Smooth muscle cell (in vitro differentiated cells): ENCODE measurements at regions not wholly inside any gene's neighbourhood (a gene's known extent, or its start where the extent isn't known, plus 50 kb on each side); places are given as distances from the start of the nearest gene placed in this dataset.

Experiments used
- DNase-seq: peaks from one replicate; lab custom pipeline; 2025; ENCODE audit not compliant: unreplicated experiment; lab: John Stamatoyannopoulos, UW
- H2AFZ ChIP-seq: fragments of 200-600 bp; sonication (generic); 2 replicates; pipeline ENCODE4 v1.6.0; 2016; ENCODE audit warnings: antibody characterized with exemption, low read depth, mild to moderate bottlenecking
- H3F3A ChIP-seq: fragments of 200-600 bp; sonication (generic); 2 replicates; pipeline ENCODE4 v1.6.0; 2017; ENCODE audit warnings: antibody characterized with exemption, low read depth
- H3K27ac ChIP-seq: fragments of 200-600 bp; sonication (generic); 2 replicates; pipeline ENCODE4 v1.5.1; 2016; ENCODE audit warnings: low read depth, mild to moderate bottlenecking
- H3K27me3 ChIP-seq: fragments of 200-600 bp; sonication (generic); 2 replicates; pipeline ENCODE4 v1.6.1; 2016; ENCODE audit warnings: low read depth, mild to moderate bottlenecking
- H3K36me3 ChIP-seq: fragments of 200-600 bp; sonication (generic); 2 replicates; pipeline ENCODE4 v1.5.1; 2016; ENCODE audit warnings: low read depth
- H3K4me1 ChIP-seq: fragments of 200-600 bp; sonication (generic); 2 replicates; pipeline ENCODE4 v1.5.1; 2016; ENCODE audit warnings: low read depth
- H3K4me2 ChIP-seq: fragments of 200-600 bp; sonication (generic); 2 replicates; pipeline ENCODE4 v1.6.0; 2016; ENCODE audit warnings: mild to moderate bottlenecking
- H3K4me3 ChIP-seq: fragments of 200-600 bp; sonication (generic); 2 replicates; pipeline ENCODE4 v1.5.1; 2016; ENCODE audit warnings: mild to moderate bottlenecking
- H3K79me2 ChIP-seq: fragments of 200-600 bp; sonication (generic); 2 replicates; pipeline ENCODE4 v1.6.0; 2016; ENCODE audit warnings: low read depth, mild to moderate bottlenecking
- H3K9ac ChIP-seq: fragments of 200-600 bp; sonication (generic); 2 replicates; pipeline ENCODE4 v1.6.0; 2016; ENCODE audit warnings: low read depth
- H3K9me3 ChIP-seq: fragments of 200-600 bp; sonication (generic); replicated peaks from 2 replicates; pipeline ENCODE4 v1.5.1; 2016; ENCODE audit warnings: low read depth
- H4K20me1 ChIP-seq: fragments of 200-600 bp; sonication (generic); 2 replicates; pipeline ENCODE4 v1.6.0; 2016; ENCODE audit warnings: low read depth
- WGBS: methylation state at CpG from one replicate; pipeline ENCODE4 v1.1.7; 2016; ENCODE audit warnings: low lambda C conversion rate; 5-methylcytosine and 5-hydroxymethylcytosine counted together
- TF ChIP-seq, protein P1 (sequence below): fragments of 200-600 bp; sonication (generic); IDR thresholded peaks from 2 replicates; pipeline ENCODE4 v1.5.1; 2017; ENCODE audit warnings: borderline replicate concordance, mild to moderate bottlenecking, antibody characterized with exemption; ENCODE audit not compliant: insufficient read depth, poor library complexity, severe bottlenecking

DNA sequence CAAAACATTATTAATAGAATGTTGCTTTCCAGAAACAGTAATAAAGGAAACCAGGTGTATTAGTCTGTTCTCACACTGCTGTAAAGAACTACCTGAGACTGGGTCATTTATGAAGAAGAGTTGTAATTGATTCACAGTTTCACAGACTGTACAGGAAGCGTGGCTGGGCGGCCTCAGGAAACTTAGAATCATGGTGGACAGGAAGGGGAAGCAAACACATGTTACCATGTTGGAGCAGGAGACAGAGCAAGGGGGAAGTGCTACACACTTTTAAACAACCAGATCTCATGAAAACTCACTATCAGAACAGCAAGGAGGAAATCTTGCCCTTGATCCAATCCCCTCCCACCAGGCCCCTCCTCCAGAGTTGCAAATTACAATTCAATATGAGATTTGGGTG is 815.8 kb downstream of the TRIML1 start:
- Histone ChIP-seq H3K27me3 (no peaks in the 10 kb centered on the region), H3K27ac (no peak overlapping the region), H4K20me1 (no peaks in the 10 kb centered on the region), H2AFZ (no peak overlapping the region), H3K36me3 (no peaks in the 10 kb centered on the region), H3K4me1 (no peaks in the 10 kb centered on the region), H3K4me2 (no peak overlapping the region), H3K79me2 (no peaks in the 10 kb centered on the region), H3F3A (no peaks in the 10 kb centered on the region), H3K4me3 (no peak overlapping the region), H3K9ac (no peak overlapping the region), H3K9me3 (no peaks in the 10 kb centered on the region)
- TF ChIP-seq, protein P1, sequence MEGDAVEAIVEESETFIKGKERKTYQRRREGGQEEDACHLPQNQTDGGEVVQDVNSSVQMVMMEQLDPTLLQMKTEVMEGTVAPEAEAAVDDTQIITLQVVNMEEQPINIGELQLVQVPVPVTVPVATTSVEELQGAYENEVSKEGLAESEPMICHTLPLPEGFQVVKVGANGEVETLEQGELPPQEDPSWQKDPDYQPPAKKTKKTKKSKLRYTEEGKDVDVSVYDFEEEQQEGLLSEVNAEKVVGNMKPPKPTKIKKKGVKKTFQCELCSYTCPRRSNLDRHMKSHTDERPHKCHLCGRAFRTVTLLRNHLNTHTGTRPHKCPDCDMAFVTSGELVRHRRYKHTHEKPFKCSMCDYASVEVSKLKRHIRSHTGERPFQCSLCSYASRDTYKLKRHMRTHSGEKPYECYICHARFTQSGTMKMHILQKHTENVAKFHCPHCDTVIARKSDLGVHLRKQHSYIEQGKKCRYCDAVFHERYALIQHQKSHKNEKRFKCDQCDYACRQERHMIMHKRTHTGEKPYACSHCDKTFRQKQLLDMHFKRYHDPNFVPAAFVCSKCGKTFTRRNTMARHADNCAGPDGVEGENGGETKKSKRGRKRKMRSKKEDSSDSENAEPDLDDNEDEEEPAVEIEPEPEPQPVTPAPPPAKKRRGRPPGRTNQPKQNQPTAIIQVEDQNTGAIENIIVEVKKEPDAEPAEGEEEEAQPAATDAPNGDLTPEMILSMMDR: no peak
- no peak for DNase-seq
- WGBS: 98% methylated on average over 2 of the region's 2 CpGs

DNA sequence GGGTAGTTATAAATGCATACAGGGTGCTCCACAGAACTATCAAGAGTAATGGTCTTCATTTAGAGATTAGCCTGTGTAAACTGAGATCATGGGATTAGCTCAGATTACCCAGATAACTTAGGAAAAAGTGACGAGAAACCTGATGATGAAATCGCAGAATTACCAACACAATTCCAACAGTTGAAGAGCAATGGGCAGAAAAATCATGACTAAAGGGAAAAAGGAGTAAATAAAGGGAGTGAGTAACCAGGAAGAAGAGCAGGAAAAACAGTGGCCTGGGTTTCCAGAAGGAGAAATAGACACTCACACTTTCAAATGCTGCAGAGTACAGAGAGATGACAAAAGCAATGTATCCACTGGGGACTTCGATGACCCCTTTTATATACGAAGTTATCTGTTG is 817.3 kb downstream of the TRIML1 start:
- Histone ChIP-seq H3K4me1 (no peaks in the 10 kb centered on the region), H3F3A (no peaks in the 10 kb centered on the region), H3K9ac (no peak overlapping the region), H3K27ac (no peak overlapping the region), H3K27me3 (no peaks in the 10 kb centered on the region), H3K36me3 (no peaks in the 10 kb centered on the region), H4K20me1 (no peaks in the 10 kb centered on the region), H3K9me3 (no peaks in the 10 kb centered on the region), H3K4me2 (no peak overlapping the region), H2AFZ (no peak overlapping the region), H3K4me3 (no peak overlapping the region), H3K79me2 (no peaks in the 10 kb centered on the region)
- TF ChIP-seq, protein P1: no peak
- WGBS: 84% methylated on average over 4 of the region's 4 CpGs
- no peak for DNase-seq

DNA sequence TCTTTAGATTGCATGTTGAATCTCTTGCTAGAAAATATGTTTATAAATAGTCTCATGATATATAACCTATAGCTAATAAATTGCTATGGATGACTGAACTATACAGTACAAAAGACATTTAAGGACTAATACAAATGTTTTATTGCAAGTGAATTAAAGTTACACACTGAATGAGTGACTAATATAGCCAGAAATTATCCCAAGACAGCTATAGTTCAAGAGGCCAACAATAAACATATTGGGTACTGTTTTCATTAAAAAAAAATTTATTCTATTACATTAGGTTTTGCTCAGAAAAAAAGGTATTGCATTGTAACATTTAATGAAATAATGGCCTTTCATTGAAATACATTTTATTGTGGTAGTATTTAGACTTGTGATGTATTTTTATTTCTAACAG is 819.1 kb downstream of the TRIML1 start:
- H3K9ac ChIP-seq: no peak overlapping the region
- no peak for DNase-seq
- H3F3A ChIP-seq: no peaks in the 10 kb centered on the region
- no peaks in the 10 kb centered on the region for H3K36me3 ChIP-seq
- H3K27ac ChIP-seq: no peak overlapping the region
- no peaks in the 10 kb centered on the region for H3K9me3 ChIP-seq
- H2AFZ ChIP-seq: no peak overlapping the region
- no peaks in the 10 kb centered on the region for H3K79me2 ChIP-seq
- H3K27me3 ChIP-seq: no peaks in the 10 kb centered on the region
- H3K4me1 ChIP-seq: no peaks in the 10 kb centered on the region
- no peak overlapping the region for H3K4me2 ChIP-seq
- H4K20me1 ChIP-seq: no peaks in the 10 kb centered on the region
- no peak overlapping the region for H3K4me3 ChIP-seq
- TF ChIP-seq, protein P1: no peak

DNA sequence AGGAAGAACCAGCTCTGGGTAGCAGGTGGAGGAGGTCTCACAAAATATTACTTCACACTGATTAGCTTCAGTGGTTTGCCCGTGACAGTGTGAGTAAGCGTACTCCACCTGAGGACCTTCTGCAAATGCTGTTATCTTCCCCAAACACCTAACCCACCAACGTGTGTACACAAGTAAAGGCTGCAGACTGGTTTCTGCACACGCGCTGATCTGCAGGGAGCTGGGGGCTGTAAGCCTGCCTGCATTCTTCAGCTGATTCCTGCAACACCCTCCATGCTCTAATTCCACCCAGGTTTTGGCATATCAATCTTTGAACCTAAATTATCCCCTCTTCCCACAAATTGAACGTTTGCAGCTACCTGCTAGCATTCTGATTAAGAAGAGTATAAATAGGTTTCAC is 820.2 kb downstream of the TRIML1 start:
- WGBS: 81% methylated on average over 6 of the region's 6 CpGs

More for the DNA sequence above, 820.2 kb downstream of the TRIML1 start:
- Histone ChIP-seq H3K36me3 (no peaks in the 10 kb centered on the region), H2AFZ (no peak overlapping the region), H3K4me1 (no peaks in the 10 kb centered on the region), H3K4me2 (no peak overlapping the region), H3K27me3 (no peaks in the 10 kb centered on the region), H3K27ac (no peak overlapping the region), H3K79me2 (no peaks in the 10 kb centered on the region), H4K20me1 (no peaks in the 10 kb centered on the region), H3K4me3 (no peak overlapping the region), H3K9ac (no peak overlapping the region), H3K9me3 (no peaks in the 10 kb centered on the region), H3F3A (no peaks in the 10 kb centered on the region)
- no peak for DNase-seq
- TF ChIP-seq, protein P1: no peak
